RWPE2 (cell line): ENCODE measurements at regions not wholly inside any gene's neighbourhood (a gene's known extent, or its start where the extent isn't known, plus 50 kb on each side); places are given as distances from the start of the nearest gene placed in this dataset.

Experiments
- ATAC-seq: fragments of 200-7000 bp; cut with Tn5 transposase; 3 replicates; pipeline ENCODE4 v1.9.1; 2021; ENCODE audit warnings: low read depth
- DNase-seq: peaks from one replicate; pipeline ENCODE4 v3.0.0-alpha.2; 2020; ENCODE audit warnings: low spot score
- H3K27ac ChIP-seq: fragments of 450-650 bp; 2 replicates; pipeline ENCODE4 v1.5.1; 2017; ENCODE audit warnings: mild to moderate bottlenecking; ENCODE audit not compliant: poor library complexity, severe bottlenecking
- H3K27me3 ChIP-seq: fragments of 250-450 bp; sonication (Bioruptor Pico); 2 replicates; pipeline ENCODE4 v1.5.1; 2021; ENCODE audit warnings: mild to moderate bottlenecking, moderate library complexity; ENCODE audit not compliant: insufficient read depth, poor library complexity, severe bottlenecking
- H3K36me3 ChIP-seq: fragments of 250-450 bp; sonication (Bioruptor Pico); 2 replicates; pipeline ENCODE4 v1.5.1; 2020; ENCODE audit warnings: low read depth, mild to moderate bottlenecking, moderate library complexity
- H3K4me1 ChIP-seq: fragments of 250-450 bp; sonication (Bioruptor Pico); 2 replicates; pipeline ENCODE4 v1.5.1; 2021; ENCODE audit warnings: mild to moderate bottlenecking, moderate library complexity; ENCODE audit not compliant: insufficient read depth, poor library complexity, severe bottlenecking
- H3K4me3 ChIP-seq: fragments of 250-450 bp; sonication (Bioruptor Pico); 2 replicates; pipeline ENCODE4 v1.5.1; 2021; ENCODE audit warnings: mild to moderate bottlenecking, moderate library complexity; ENCODE audit not compliant: severe bottlenecking
- H3K9me3 ChIP-seq: fragments of 250-450 bp; sonication (Bioruptor Pico); 2 replicates; pipeline ENCODE4 v1.5.1; 2021; ENCODE audit warnings: mild to moderate bottlenecking, moderate library complexity; ENCODE audit not compliant: severe bottlenecking
- CTCF ChIP-seq: fragments of 450-650 bp; IDR thresholded peaks from one replicate; pipeline ENCODE4 v1.5.1; 2017; ENCODE audit warnings: mild to moderate bottlenecking, moderate library complexity; ENCODE audit not compliant: poor library complexity, severe bottlenecking

- no peaks in the 10 kb centered on the region for H3K4me1 ChIP-seq
- no peak for DNase-seq
- no peak for TF ChIP-seq CTCF
- H3K27ac ChIP-seq: no peak overlapping the region
- H3K9me3 ChIP-seq: no peaks in the 10 kb centered on the region
- no peaks in the 10 kb centered on the region for H3K27me3 ChIP-seq
- no peak for ATAC-seq
- H3K4me3 ChIP-seq: no peak overlapping the region
- no peaks in the 10 kb centered on the region for H3K36me3 ChIP-seq
These were observed 164.5 kb upstream of the MOCS1 start for GRCh38 chr6:40098774-40099173.

DNA sequence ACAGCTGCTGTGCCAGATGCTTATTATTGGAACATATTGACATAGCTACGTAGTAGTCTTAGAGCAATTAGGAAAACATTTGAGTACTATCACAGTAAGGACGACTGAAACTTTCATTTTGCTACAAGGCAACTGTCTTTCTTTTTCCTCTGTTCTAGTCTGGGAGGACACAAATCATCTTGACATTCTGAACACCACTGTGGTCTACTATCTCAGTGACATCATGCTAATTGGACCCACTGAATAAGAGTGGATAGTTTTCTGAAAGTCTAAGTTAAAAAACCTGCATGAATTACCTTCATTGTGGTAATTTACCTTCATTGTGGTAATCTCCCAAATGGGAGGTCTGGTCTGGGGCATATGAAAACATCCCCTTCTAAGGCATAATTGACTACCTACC is 163.3 kb upstream of the MOCS1 start:
- Histone ChIP-seq H3K27ac (no peak overlapping the region), H3K36me3 (no peaks in the 10 kb centered on the region), H3K9me3 (no peaks in the 10 kb centered on the region), H3K4me3 (no peak overlapping the region), H3K4me1 (no peaks in the 10 kb centered on the region), H3K27me3 (no peaks in the 10 kb centered on the region)
- ATAC-seq (no peak), DNase-seq (no peak)
- TF ChIP-seq CTCF: no peak

DNA sequence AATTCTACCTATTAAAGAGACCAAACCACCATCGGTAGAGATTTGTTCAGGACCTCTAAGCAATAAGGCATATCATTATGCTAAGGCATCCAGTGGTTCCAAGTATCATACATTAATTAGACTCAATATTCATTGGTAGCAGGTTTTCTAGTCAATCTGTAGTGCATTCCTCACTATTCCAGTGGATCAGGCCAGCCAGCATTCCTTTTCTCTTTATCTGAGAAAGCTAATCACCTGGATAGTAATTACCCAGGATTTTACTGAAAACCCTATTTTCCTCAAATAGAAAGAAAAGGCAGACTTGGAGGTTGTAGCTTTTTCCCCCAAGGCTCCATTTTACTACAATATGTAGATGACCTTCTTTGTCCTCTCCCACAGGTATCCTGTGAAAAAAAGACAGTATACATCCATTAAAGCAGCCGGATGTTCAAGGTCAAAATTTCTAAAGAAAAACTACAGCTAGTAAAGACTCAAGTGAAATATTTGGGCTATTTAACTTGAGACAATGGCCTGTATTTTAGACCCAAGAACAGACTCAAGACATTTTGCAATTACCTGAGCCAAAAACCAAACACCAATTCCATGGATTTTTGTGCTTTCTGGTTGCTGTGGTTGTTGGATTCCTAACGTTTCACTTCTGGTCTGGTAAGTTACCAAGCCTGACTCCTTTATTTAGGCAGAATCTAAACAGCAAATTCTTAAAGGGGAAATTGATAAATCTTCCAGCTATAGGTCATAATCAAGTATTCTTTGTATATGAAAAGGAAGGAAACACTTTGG is 149.1 kb upstream of the MOCS1 start:
- Histone ChIP-seq H3K27me3 (no peaks in the 10 kb centered on the region), H3K4me1 (no peaks in the 10 kb centered on the region), H3K36me3 (no peaks in the 10 kb centered on the region), H3K4me3 (no peak overlapping the region), H3K27ac (no peak overlapping the region), H3K9me3 (no peaks in the 10 kb centered on the region)
- no peak for TF ChIP-seq CTCF
- ATAC-seq (no peak), DNase-seq (no peak)

- H3K27ac ChIP-seq: no peak overlapping the region
- H3K36me3 ChIP-seq: no peaks in the 10 kb centered on the region
- ATAC-seq (no peak), DNase-seq (no peak)
- H3K27me3 ChIP-seq: no peaks in the 10 kb centered on the region
- no peaks in the 10 kb centered on the region for H3K4me1 ChIP-seq
- no peak overlapping the region for H3K4me3 ChIP-seq
- no peak for TF ChIP-seq CTCF
- H3K9me3 ChIP-seq: no peaks in the 10 kb centered on the region
These were observed 148.2 kb upstream of the MOCS1 start for GRCh38 chr6:40082278-40083043.

- Histone ChIP-seq H3K4me1 (no peaks in the 10 kb centered on the region), H3K4me3 (no peak overlapping the region), H3K36me3 (no peaks in the 10 kb centered on the region), H3K27me3 (no peaks in the 10 kb centered on the region), H3K9me3 (no peaks in the 10 kb centered on the region), H3K27ac (no peak overlapping the region)
- no peak for ATAC-seq
- no peak for TF ChIP-seq CTCF
- no peak for DNase-seq
These were observed 143.5 kb upstream of the MOCS1 start for GRCh38 chr6:40077736-40078135.
